GM12878 (cell line): ENCODE measurements at regions not wholly inside any gene's neighbourhood (a gene's known extent, or its start where the extent isn't known, plus 50 kb on each side); places are given as distances from the start of the nearest gene placed in this dataset.

Source experiments
- ATAC-seq: fragments of 200-7000 bp; cut with Tn5 transposase; 3 replicates; pipeline ENCODE4 v1.9.1; 2020; ENCODE audit warnings: mild to moderate bottlenecking, moderate library complexity
- BruUV-seq: library from RNA; stranded (reverse); fragments of 400-500 nt; replicated peaks from 2 replicates; lab custom pipeline; 2021; lab: Mats Ljungman, UMichigan
- CTCF ChIA-PET: fragments of 300-600 bp; sonication (Branson Sonifier 250); formaldehyde crosslinking; extraction: SDS; loops from one replicate; lab custom pipeline; 2021; ENCODE audit warnings: inconsistent platforms; lab: Yijun Ruan, JAX
- POLR2A ChIA-PET: fragments of 350-600 bp; formaldehyde crosslinking; extraction: SDS; loops from one replicate; lab custom pipeline; 2021; ENCODE audit warnings: inconsistent platforms; lab: Charles Lee
- RAD21 ChIA-PET: fragments of 300-600 bp; sonication (Branson Sonifier 250); formaldehyde crosslinking; loops from one replicate; lab custom pipeline; 2023; ENCODE audit warnings: antibody characterized with exemption; ENCODE audit not compliant: unreplicated experiment; lab: Charles Lee
- SMC1A ChIA-PET: fragments of 300-600 bp; sonication (Branson Sonifier 250); formaldehyde crosslinking; loops from one replicate; lab custom pipeline; 2023; ENCODE audit not compliant: unreplicated experiment, uncharacterized antibody; lab: Charles Lee
- DNase-seq: peaks from one replicate; pipeline ENCODE4 v3.0.0-alpha.2; 2011; ENCODE audit warnings: low read depth, low spot score
- FAIRE-seq: peaks from 3 replicates; lab custom pipeline; 2011; peaks lifted over from hg19 to GRCh38; lab: Jason Lieb, UNC
- H2AFZ ChIP-seq: 2 replicates; pipeline ENCODE4 v1.6.0; 2011; ENCODE audit warnings: low read depth, low read length, control low read depth; ENCODE audit not compliant: control insufficient read depth
- H3K27ac ChIP-seq: 2 replicates; pipeline ENCODE4 v1.5.1; 2011; ENCODE audit warnings: control low read depth; ENCODE audit not compliant: control insufficient read depth, insufficient read depth
- H3K27me3 ChIP-seq, 2 experiments: replicated peaks in 1 of 2; 2 replicates each; pipeline versions ENCODE4 v1.6.0 to v1.6.1; 2011; ENCODE audit warnings: low read length in 1 of 2; ENCODE audit not compliant: control insufficient read depth in 2 of 2, insufficient read depth in 2 of 2
- H3K36me3 ChIP-seq, 2 experiments: 2 replicates each; pipeline ENCODE4 v1.5.1; 2011; ENCODE audit warnings: low read length in 1 of 2; ENCODE audit not compliant: control insufficient read depth in 2 of 2, insufficient read depth in 2 of 2
- H3K4me1 ChIP-seq: 2 replicates; pipeline ENCODE4 v1.6.1; 2011; ENCODE audit warnings: mild to moderate bottlenecking, low read length, moderate library complexity, mixed read lengths; ENCODE audit not compliant: control insufficient read depth, insufficient read depth
- H3K4me2 ChIP-seq: 2 replicates; pipeline ENCODE4 v1.6.0; 2011; ENCODE audit warnings: control low read depth; ENCODE audit not compliant: control insufficient read depth, insufficient read depth
- H3K4me3 ChIP-seq: fragments of 200-600 bp; sonication (generic); 2 replicates; pipeline ENCODE4 v1.5.1; 2016
- H3K79me2 ChIP-seq: 2 replicates; pipeline ENCODE4 v1.6.0; 2011; ENCODE audit warnings: low read length; ENCODE audit not compliant: control insufficient read depth, insufficient read depth
- H3K9ac ChIP-seq: 2 replicates; pipeline ENCODE4 v1.8.0; 2011; ENCODE audit warnings: low read length, control low read depth, mixed read lengths; ENCODE audit not compliant: control insufficient read depth, insufficient read depth
- H3K9me3 ChIP-seq: replicated peaks from 3 replicates; pipeline ENCODE4 v1.5.1; 2011; ENCODE audit warnings: mild to moderate bottlenecking, low read length; ENCODE audit not compliant: control insufficient read depth, insufficient read depth
- H4K20me1 ChIP-seq: 2 replicates; pipeline ENCODE4 v1.6.0; 2011; ENCODE audit not compliant: control insufficient read depth, insufficient read depth
- ATF7 ChIP-seq: fragments of 450-650 bp; IDR thresholded peaks from 2 replicates; pipeline ENCODE4 v1.6.1; 2016; ENCODE audit warnings: low read depth, mild to moderate bottlenecking
- ESRRA ChIP-seq: IDR thresholded peaks from 2 replicates; pipeline ENCODE4 v1.6.1; 2012; ENCODE audit warnings: mild to moderate bottlenecking, low read length, improper control_type of control experiment
- NRF1 ChIP-seq: conservative IDR thresholded peaks from 2 replicates; pipeline ENCODE4 v1.6.1; 2011; ENCODE audit warnings: mild to moderate bottlenecking, low read depth, low read length, improper control_type of control experiment
- WGBS: methylation state at CpG from one replicate; pipeline ENCODE4 v1.1.6; 2016; ENCODE audit warnings: low lambda C conversion rate; ENCODE audit not compliant: insufficient replicate concordance, insufficient coverage; ENCODE audit errors: missing lambda C conversion rate; 5-methylcytosine and 5-hydroxymethylcytosine counted together
- in situ Hi-C: fragments of 300-500 bp; cut with MboI; formaldehyde crosslinking; loops from 9 replicates; pipeline ENCODE4 v1.14.3; 2018; ENCODE audit warnings: mixed read lengths
- intact Hi-C: fragments of 100-400 bp; cut with micrococcal nuclease; formaldehyde crosslinking; loops from one replicate; pipeline ENCODE4 v1.14.2; 2022; ENCODE audit not compliant: unreplicated experiment
- TF ChIP-seq, protein P1 (sequence below), 3 experiments: IDR thresholded peaks in 2 of 3; conservative IDR thresholded peaks in 1 of 3; 2 replicates each; pipeline ENCODE4 v1.5.1; 2011; ENCODE audit warnings: low read depth in 3 of 3, low read length in 3 of 3, mild to moderate bottlenecking in 3 of 3, control low read depth in 2 of 3, moderate library complexity in 2 of 3, inconsistent platforms in 1 of 3, mixed read lengths in 1 of 3; ENCODE audit not compliant: control insufficient read depth in 2 of 3, insufficient read depth in 1 of 3; ENCODE audit errors: extremely low read depth in 1 of 3
- TF ChIP-seq, protein P2 (sequence below): fragments of 450-650 bp; IDR thresholded peaks from 2 replicates; pipeline ENCODE4 v1.6.1; 2017; ENCODE audit warnings: low read depth, mild to moderate bottlenecking, moderate library complexity
- TF ChIP-seq, protein P3 (sequence below): fragments of 150-350 bp; IDR thresholded peaks from 2 replicates; pipeline ENCODE4 v1.6.1; 2014; ENCODE audit warnings: mild to moderate bottlenecking, low read depth, low read length

DNA sequence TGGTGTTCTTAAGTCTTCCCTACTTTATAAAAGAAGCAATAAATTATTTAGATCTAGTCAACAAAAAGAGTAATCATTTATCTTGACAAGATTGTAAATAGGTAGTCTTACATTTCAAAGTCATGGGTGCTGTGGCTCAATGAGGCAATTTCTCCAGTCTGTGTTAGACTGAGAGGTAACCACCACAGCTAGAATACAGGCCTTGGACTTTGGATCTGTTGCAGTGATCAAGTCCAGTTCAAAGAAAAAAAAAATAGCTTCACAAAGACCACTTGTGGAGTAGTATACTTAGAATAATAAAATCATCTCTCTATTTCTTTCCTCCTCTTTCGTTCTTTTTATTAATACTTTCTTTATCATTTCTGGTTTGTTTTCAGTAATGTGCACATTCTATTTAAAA is 93.1 kb upstream of the FSIP2 start:
- no peaks in the 10 kb centered on the region for H3K9me3 ChIP-seq
- ChIA-PET SMC1A (no interaction called here), RAD21 (no interaction called here), POLR2A (no interaction called here), CTCF (interaction anchor here (1.1 kb wide), 1 partner anchor 16 kb away, joined by 3 read pairs; no protein-coding TSS in a partner anchor)
- no peaks in the 10 kb centered on the region for H3K36me3 ChIP-seq
- in situ Hi-C loops: loop anchor here (25.0 kb wide), 1 partner anchor 817 kb away; no protein-coding TSS in a partner anchor
- H3K27ac ChIP-seq: no peak overlapping the region
- 39% methylated on average over 1 of the region's 1 CpG for WGBS
- FAIRE-seq (no peak), ATAC-seq (no peak), DNase-seq (no peak)
- TF ChIP-seq ESRRA (no peak), ATF7 (no peak), NRF1 (no peak)
- TF ChIP-seq, protein P1, sequence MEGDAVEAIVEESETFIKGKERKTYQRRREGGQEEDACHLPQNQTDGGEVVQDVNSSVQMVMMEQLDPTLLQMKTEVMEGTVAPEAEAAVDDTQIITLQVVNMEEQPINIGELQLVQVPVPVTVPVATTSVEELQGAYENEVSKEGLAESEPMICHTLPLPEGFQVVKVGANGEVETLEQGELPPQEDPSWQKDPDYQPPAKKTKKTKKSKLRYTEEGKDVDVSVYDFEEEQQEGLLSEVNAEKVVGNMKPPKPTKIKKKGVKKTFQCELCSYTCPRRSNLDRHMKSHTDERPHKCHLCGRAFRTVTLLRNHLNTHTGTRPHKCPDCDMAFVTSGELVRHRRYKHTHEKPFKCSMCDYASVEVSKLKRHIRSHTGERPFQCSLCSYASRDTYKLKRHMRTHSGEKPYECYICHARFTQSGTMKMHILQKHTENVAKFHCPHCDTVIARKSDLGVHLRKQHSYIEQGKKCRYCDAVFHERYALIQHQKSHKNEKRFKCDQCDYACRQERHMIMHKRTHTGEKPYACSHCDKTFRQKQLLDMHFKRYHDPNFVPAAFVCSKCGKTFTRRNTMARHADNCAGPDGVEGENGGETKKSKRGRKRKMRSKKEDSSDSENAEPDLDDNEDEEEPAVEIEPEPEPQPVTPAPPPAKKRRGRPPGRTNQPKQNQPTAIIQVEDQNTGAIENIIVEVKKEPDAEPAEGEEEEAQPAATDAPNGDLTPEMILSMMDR (IDR thresholded peaks at IDR 0.05 in 2 of 3, conservative IDR thresholded peaks at IDR 0.05 in 1 of 3; ENCODE audit: control insufficient read depth in 2 of 3, extremely low read depth in 1 of 3, insufficient read depth in 1 of 3, low read depth in 3 of 3, low read length in 3 of 3): no peak
- TF ChIP-seq, protein P2, sequence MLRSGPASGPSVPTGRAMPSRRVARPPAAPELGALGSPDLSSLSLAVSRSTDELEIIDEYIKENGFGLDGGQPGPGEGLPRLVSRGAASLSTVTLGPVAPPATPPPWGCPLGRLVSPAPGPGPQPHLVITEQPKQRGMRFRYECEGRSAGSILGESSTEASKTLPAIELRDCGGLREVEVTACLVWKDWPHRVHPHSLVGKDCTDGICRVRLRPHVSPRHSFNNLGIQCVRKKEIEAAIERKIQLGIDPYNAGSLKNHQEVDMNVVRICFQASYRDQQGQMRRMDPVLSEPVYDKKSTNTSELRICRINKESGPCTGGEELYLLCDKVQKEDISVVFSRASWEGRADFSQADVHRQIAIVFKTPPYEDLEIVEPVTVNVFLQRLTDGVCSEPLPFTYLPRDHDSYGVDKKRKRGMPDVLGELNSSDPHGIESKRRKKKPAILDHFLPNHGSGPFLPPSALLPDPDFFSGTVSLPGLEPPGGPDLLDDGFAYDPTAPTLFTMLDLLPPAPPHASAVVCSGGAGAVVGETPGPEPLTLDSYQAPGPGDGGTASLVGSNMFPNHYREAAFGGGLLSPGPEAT: no peak
- TF ChIP-seq, protein P3, sequence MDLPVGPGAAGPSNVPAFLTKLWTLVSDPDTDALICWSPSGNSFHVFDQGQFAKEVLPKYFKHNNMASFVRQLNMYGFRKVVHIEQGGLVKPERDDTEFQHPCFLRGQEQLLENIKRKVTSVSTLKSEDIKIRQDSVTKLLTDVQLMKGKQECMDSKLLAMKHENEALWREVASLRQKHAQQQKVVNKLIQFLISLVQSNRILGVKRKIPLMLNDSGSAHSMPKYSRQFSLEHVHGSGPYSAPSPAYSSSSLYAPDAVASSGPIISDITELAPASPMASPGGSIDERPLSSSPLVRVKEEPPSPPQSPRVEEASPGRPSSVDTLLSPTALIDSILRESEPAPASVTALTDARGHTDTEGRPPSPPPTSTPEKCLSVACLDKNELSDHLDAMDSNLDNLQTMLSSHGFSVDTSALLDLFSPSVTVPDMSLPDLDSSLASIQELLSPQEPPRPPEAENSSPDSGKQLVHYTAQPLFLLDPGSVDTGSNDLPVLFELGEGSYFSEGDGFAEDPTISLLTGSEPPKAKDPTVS: no peak
- no peaks in the 10 kb centered on the region for H3K79me2 ChIP-seq
- no peak overlapping the region for H3K4me3 ChIP-seq
- intact Hi-C loops: no loop called here
- no peak overlapping the region for H3K9ac ChIP-seq
- no peaks in the 10 kb centered on the region for H3K27me3 ChIP-seq
- BruUV-seq: no TSS peak
- H3K4me1 ChIP-seq: no peaks in the 10 kb centered on the region
- no peak overlapping the region for H2AFZ ChIP-seq
- no peak overlapping the region for H3K4me2 ChIP-seq
- no peaks in the 10 kb centered on the region for H4K20me1 ChIP-seq
